Activated T-helper 1 cell treated with anti-CD3 and anti-CD28 coated beads, Interleukin-12 subunit alpha, Interleukin-12 subunit beta, Interleukin-2, Interleukin-4 antibody, amounts not matched to agents 30 ng/mL and 10 ng/mL and 1 ng/mL, durations not matched to agents 14 hours and 24 hours and 36 hours (primary cell): ENCODE measurements at regions not wholly inside any gene's neighbourhood (a gene's known extent, or its start where the extent isn't known, plus 50 kb on each side); places are given as distances from the start of the nearest gene placed in this dataset.
"Not testable (repeated sequence)": the region's sequence is repeated elsewhere in the genome, so short reads cannot be mapped to it uniquely, and the experiment has no call there.

ENCODE experiments used
- DNase-seq: peaks from one replicate; pipeline ENCODE4 v3.0.0; 2021; ENCODE audit warnings: low spot score
- H3K27ac Mint-ChIP-seq: one replicate; pipeline ENCODE4 v1.8.0; 2021; ENCODE audit warnings: mild to moderate bottlenecking, mixed read lengths
- H3K27me3 Mint-ChIP-seq: one replicate; pipeline ENCODE4 v1.8.0; 2022; ENCODE audit warnings: mild to moderate bottlenecking, moderate library complexity, mixed read lengths; ENCODE audit not compliant: insufficient read depth
- H3K36me3 Mint-ChIP-seq: one replicate; pipeline ENCODE4 v1.8.0; 2021; ENCODE audit warnings: low read depth, mixed read lengths
- H3K4me1 Mint-ChIP-seq: one replicate; pipeline ENCODE4 v1.8.0; 2021; ENCODE audit warnings: low read depth, mixed read lengths
- H3K4me3 Mint-ChIP-seq: one replicate; pipeline ENCODE4 v1.8.0; 2021; ENCODE audit warnings: mild to moderate bottlenecking, moderate library complexity, mixed read lengths
- H3K9me3 Mint-ChIP-seq: one replicate; pipeline ENCODE4 v1.8.0; 2021; ENCODE audit warnings: mixed read lengths
- intact Hi-C: fragments of 100-400 bp; cut with micrococcal nuclease; formaldehyde crosslinking; loops from one replicate; pipeline ENCODE4 v1.15.1; 2024

DNA sequence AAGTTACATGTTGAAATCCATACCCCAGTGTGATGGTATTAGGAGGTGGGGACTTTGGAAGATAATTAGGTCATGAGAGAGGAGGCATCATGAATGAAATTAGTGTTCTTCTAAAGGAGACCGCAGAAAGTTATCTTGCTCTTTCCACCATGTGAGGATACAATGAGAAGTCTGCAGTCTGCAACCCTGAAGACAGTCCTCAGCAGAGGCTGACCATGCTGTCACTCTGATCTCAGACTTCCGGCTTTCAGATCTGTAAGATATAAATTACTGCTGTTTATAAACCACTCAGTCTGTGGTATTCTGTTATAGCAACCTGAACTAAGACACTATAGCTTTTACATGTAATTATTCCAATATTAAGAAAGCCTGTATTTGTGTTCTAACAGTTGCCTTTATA lies 116.7 kb upstream of the CES5A start:
- Mint-ChIP-seq H3K27ac (no peak overlapping the region), H3K9me3 (no peaks in the 10 kb centered on the region), H3K4me3 (no peak overlapping the region), H3K4me1 (no peaks in the 10 kb centered on the region), H3K36me3 (no peaks in the 10 kb centered on the region), H3K27me3 (no peaks in the 10 kb centered on the region)
- intact Hi-C loops: no loop called here
- DNase-seq: no peak

DNA sequence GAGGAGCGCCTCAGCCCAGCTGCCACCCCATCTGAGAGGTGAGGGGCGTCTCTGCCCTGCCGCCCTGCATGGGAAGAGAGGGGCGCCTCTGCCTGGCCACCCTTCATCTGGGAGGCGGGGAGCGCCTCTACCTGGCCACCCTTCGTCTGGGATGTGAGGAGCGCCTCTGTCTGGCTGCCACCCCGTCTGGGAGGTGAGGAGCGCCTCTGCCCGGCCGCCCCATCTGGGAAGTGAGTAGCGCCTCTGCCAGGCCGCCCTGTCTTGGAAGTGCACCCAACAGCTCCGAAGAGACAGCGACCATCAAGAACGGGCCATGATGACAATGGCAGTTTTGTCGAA lies 114.4 kb upstream of the CES5A start:
- intact Hi-C loops: no loop called here
- Mint-ChIP-seq H3K4me3 (no peak overlapping the region), H3K27ac (no peak overlapping the region), H3K9me3 (no peaks in the 10 kb centered on the region), H3K36me3 (no peaks in the 10 kb centered on the region), H3K27me3 (peaks cover 1% of the 10 kb centered on the region), H3K4me1 (no peaks in the 10 kb centered on the region)
- DNase-seq: no peak

DNA sequence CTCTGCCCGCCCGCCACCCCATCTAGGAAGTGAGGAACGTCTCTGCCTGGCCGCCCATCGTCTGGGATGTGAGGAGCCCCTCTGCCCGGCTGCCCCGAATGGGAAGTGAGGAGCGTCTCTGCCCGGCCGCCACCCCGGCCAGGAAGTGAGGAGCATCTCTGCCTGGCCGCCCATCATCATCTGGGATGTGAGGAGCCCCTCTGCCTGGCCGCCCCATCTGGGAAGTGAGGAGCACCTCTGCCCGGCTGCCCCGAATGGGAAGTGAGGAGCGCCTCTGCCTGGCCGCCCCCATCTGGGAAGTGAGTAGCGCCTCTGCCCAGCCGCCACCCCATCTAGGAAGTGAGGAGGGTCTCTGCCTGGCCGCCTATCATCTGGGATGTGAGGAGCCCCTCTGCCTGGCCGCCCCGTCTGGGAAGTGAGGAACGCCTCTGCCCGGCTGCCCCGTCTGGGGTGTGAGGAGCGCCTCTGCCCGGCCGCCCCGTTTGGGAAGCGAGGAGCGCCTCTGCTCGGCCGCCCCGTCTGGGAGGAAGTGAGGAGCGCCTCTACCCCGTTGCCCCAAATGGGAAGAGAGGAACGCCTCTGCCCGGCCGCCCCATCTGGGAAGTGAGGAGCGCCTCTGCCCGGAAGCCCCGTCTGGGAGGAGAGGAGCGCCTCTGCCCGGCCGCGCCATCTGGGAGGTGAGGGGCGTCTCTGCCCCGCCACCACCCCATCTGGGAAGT lies 113.8 kb upstream of the CES5A start:
- H3K36me3 Mint-ChIP-seq, H3K27ac Mint-ChIP-seq: not testable (repeated sequence)

DNA sequence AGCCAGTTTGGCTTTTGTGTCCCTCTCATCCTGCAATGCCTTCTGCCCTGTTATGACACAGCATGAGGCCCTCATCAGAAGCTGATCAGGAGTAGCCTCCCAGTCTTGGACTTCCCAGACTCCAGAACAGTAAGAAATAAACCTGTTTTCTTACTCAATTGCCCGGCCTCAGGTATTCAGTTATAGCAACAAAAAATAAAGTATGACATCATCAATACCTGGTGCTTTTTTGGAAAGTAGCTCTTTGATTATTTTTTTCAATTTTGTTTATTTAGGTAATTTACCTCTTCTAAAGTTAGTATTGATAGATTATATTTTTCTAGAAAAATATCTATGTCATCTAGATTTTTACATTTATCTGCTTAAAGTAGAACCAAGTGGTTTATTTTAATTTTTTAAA lies 112.8 kb upstream of the CES5A start:
- no peaks in the 10 kb centered on the region for H3K36me3 Mint-ChIP-seq
- H3K27ac Mint-ChIP-seq: no peak overlapping the region
- no peaks in the 10 kb centered on the region for H3K9me3 Mint-ChIP-seq
- DNase-seq: no peak
- intact Hi-C loops: no loop called here
- no peak overlapping the region for H3K4me3 Mint-ChIP-seq
- no peaks in the 10 kb centered on the region for H3K4me1 Mint-ChIP-seq
- peaks cover 1% of the 10 kb centered on the region for H3K27me3 Mint-ChIP-seq

More for the DNA sequence above, 113.8 kb upstream of the CES5A start:
- intact Hi-C loops, H3K4me1 Mint-ChIP-seq, H3K9me3 Mint-ChIP-seq, DNase-seq, H3K4me3 Mint-ChIP-seq, H3K27me3 Mint-ChIP-seq: not testable (repeated sequence)

DNA sequence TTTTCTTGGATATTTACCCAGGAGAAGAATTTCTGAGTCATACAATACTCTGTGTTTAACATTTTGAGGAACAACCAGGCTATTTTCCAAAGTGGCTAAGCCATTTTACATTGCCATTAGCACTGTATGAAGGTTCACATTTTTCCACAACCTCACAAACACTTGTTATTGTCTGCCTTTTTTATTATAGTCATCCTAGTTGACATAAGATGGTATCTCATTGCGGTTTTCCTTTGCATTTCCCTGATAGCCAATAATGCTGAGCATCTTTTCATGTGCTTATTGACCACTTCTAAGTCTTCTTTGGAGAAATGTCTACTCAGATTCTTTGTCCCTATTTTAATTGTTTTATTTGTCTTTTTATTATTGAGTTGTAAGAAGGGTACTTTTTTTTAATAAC lies 107.4 kb upstream of the CES5A start:
- Mint-ChIP-seq H3K36me3 (no peaks in the 10 kb centered on the region), H3K4me1 (no peaks in the 10 kb centered on the region), H3K9me3 (no peaks in the 10 kb centered on the region), H3K27ac (no peak overlapping the region), H3K27me3 (peaks cover 1% of the 10 kb centered on the region), H3K4me3 (no peak overlapping the region)
- intact Hi-C loops: no loop called here
- DNase-seq: no peak

DNA sequence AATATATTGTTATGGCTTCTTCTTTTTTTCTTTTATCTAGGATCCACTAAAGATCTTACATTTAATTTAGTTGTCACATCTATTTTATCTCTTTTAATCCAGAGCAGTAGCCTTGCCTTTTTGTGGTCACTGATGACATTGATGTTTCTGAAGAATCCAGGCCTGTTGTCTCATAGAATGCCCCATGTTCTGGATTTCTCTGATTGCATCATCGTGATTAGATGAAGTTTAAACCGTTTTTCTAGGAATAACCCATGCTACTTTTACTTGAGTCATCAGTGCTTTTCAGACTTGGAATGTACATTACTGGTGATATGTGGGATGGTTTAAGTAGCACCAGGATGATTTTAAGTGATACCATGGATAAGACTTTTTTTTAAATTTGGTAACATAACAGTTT lies 106.4 kb upstream of the CES5A start:
- H3K4me1 Mint-ChIP-seq: no peaks in the 10 kb centered on the region
- peaks cover 1% of the 10 kb centered on the region for H3K27me3 Mint-ChIP-seq
- H3K9me3 Mint-ChIP-seq: no peaks in the 10 kb centered on the region
- DNase-seq: no peak
- H3K4me3 Mint-ChIP-seq: no peak overlapping the region
- intact Hi-C loops: no loop called here
- H3K27ac Mint-ChIP-seq: no peak overlapping the region
- no peaks in the 10 kb centered on the region for H3K36me3 Mint-ChIP-seq

DNA sequence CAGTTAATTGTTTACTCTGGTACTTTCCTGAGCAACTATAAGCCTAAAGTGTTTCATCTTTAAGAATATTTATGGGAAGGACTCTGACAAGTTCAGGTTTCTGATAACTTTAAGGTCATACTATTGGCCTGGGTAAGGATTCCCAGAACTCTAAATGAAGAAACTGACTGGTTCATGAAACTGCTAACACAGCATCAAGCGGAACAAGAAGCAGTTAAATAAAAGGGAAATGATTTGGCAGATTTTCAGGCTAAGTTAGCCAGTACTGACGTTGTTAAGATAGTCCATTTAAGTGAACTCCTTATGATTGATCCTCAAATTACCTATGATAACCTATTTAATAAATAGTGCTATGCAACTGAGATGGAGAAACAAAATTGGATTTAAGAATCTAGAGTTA lies 101.6 kb upstream of the CES5A start:
- intact Hi-C loops: no loop called here
- H3K4me3 Mint-ChIP-seq: no peak overlapping the region
- H3K36me3 Mint-ChIP-seq: no peaks in the 10 kb centered on the region
- no peaks in the 10 kb centered on the region for H3K27me3 Mint-ChIP-seq
- no peak for DNase-seq
- H3K9me3 Mint-ChIP-seq: no peaks in the 10 kb centered on the region
- no peaks in the 10 kb centered on the region for H3K4me1 Mint-ChIP-seq
- H3K27ac Mint-ChIP-seq: no peak overlapping the region

DNA sequence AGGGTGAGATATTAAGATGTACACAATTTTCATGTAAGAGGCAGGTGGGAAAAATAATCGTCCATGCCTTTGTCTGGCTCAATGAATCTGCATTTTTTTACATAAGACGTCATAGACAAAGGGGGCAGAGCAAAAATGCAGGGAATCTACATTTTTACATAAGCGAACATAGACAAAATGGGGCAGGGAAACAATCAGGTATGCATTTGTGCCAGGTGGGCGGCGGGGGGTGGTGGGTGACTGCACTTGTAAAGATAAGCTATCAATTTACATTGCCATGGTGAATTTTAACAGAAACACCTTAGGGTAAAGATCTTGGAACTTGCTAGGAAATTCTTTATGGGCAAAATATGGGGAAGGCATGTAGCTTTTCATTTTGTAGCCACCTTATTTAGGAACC lies 96.3 kb upstream of the CES5A start:
- Mint-ChIP-seq H3K9me3 (no peaks in the 10 kb centered on the region), H3K4me1 (no peaks in the 10 kb centered on the region), H3K27ac (no peak overlapping the region), H3K36me3 (no peaks in the 10 kb centered on the region), H3K27me3 (peaks cover 2% of the 10 kb centered on the region), H3K4me3 (no peak overlapping the region)
- intact Hi-C loops: no loop called here
- DNase-seq: no peak

DNA sequence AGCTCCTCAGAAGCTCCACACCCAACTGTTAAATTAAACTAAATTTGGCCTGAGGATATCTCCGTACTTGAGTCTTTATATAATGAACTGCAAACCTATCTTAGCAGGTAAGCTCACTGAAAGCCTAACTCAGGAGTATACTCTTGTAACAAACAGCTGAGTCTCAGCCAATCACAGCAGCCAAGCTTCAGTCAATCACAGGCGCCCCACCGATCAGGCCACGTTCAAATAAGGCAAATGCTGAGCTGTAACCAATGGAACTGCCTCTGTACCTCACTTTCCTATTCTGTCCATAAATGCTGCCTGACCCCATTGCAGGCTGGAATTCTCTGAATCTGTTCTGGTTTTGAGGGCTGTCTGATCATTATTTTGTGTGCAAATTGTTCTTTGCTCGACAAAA lies 93.0 kb upstream of the CES5A start:
- no peak for DNase-seq
- no peaks in the 10 kb centered on the region for H3K4me1 Mint-ChIP-seq
- no peaks in the 10 kb centered on the region for H3K36me3 Mint-ChIP-seq
- H3K27ac Mint-ChIP-seq: no peak overlapping the region
- H3K4me3 Mint-ChIP-seq: no peak overlapping the region
- H3K9me3 Mint-ChIP-seq: no peaks in the 10 kb centered on the region
- H3K27me3 Mint-ChIP-seq: peaks cover 2% of the 10 kb centered on the region
- intact Hi-C loops: no loop called here

DNA sequence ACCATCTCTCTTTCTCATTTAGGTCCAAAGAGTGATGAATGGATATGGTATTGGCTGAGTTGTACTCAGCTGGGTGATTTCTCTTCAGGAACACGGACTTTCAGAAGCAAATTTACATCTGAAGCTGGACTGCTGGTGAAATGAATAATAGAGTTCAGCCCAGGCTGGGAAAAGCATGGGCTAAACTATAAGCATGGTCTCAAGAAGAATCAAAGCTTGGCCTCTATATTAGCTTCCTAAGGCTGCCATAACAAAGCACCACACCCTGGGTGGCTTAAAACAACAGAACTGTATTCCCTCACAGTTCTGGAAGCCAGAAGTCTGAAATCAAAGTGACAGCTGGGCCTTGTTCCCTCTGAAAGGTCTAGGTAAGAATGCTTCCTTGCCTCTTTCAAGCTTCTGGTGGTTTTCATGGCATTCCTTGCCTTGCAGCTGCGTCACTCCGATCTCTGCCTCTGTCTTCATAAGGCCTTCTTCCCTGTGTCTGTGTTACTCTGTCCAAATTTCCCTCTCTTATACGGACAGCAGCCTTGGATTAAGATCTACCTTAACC lies 89.8 kb upstream of the CES5A start:
- Mint-ChIP-seq H3K4me3 (no peak overlapping the region), H3K36me3 (no peaks in the 10 kb centered on the region), H3K9me3 (no peaks in the 10 kb centered on the region), H3K4me1 (no peaks in the 10 kb centered on the region), H3K27me3 (no peaks in the 10 kb centered on the region), H3K27ac (no peak overlapping the region)
- intact Hi-C loops: no loop called here
- no peak for DNase-seq

DNA sequence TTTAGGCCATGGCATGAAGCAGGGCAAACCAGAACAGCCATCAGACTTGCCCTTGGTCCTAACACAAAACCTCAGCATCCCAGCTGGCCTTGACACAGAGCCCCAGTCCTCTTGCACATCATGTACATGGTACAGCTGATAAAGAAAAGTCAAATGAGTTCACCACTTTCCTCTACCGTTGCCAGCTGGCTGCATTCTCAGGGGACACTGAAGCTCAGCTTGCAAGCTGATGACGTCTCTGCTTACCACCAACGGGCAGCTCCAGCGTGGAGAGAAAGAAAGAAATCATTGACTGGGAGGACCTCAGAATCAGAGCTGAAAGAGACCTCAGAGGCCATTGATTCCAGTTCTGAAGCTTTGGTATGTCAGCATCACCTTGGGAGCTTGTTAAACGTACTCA lies 80.7 kb upstream of the CES5A start:
- no peaks in the 10 kb centered on the region for H3K36me3 Mint-ChIP-seq
- H3K9me3 Mint-ChIP-seq: peaks cover 5% of the 10 kb centered on the region
- peaks cover 8% of the 10 kb centered on the region for H3K27me3 Mint-ChIP-seq
- H3K27ac Mint-ChIP-seq: no peak overlapping the region
- no peak for DNase-seq
- no peaks in the 10 kb centered on the region for H3K4me1 Mint-ChIP-seq
- intact Hi-C loops: no loop called here
- no peak overlapping the region for H3K4me3 Mint-ChIP-seq

DNA sequence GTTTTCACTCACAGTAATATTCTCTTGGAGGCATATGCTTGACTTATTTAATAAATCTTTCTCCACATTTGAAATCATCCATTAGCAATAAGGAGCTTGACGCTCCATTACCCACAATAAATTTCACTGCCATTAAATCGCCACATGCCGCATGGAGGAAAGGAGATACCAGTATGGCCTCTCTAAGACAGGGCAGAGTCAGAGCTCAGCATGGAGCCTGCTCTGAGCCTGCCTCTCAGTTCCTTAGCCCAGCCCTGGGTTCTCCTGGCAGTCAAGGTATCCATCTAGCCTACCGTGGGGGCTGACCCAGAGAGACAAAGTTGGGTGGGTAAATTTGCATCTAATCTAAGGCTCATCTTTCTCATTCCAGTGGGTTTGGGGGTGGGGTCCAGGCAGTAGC lies 80.3 kb upstream of the CES5A start:
- H3K4me3 Mint-ChIP-seq: no peak overlapping the region
- DNase-seq: no peak
- intact Hi-C loops: no loop called here
- H3K27ac Mint-ChIP-seq: no peak overlapping the region
- peaks cover 10% of the 10 kb centered on the region for H3K27me3 Mint-ChIP-seq
- H3K4me1 Mint-ChIP-seq: no peaks in the 10 kb centered on the region
- H3K9me3 Mint-ChIP-seq: peaks cover 6% of the 10 kb centered on the region
- no peaks in the 10 kb centered on the region for H3K36me3 Mint-ChIP-seq

DNA sequence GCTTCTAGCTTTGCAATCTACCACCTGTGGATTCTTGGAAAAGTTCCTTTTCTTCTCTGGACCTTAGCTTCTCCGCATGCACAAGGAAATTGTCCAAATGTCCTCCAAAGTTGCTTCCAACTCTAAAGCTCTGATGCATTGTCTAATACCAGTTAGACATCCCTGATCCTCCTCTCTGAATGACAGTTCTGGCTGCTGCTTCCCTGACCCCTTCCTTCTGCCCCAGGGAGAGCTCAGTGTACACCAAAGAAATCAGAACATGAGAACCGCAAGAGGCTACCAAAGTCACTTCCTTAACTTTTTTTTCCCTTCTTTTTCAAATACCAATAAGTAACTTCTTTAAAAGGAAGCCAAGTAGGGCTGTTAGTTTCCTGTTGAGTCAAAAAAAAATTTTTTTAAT lies 79.7 kb upstream of the CES5A start:
- intact Hi-C loops: no loop called here
- Mint-ChIP-seq H3K4me3 (no peak overlapping the region), H3K27me3 (peaks cover 14% of the 10 kb centered on the region), H3K9me3 (peaks cover 8% of the 10 kb centered on the region), H3K27ac (no peak overlapping the region), H3K4me1 (no peaks in the 10 kb centered on the region), H3K36me3 (no peaks in the 10 kb centered on the region)
- no peak for DNase-seq

DNA sequence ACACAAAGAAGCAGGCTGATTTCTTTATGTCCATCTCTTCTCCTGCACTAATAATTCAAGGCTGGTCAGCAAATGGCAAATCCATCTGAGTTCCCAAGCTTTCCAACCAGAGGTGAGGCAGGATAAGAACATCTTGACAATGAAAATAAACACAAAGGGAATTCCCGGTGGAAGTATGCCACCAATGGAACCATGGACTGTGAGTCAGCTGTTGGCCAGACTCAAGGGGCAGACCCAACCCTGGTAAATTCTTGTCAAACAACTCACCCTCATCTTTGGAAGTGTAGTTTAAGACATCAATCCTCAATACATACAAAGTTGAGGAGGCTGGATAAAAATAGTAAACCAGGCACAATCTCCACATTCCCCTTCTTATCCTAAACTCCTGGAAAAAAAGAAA lies 74.3 kb upstream of the CES5A start:
- intact Hi-C loops: loop anchor here (10.0 kb wide), 1 partner anchor 755 kb away; no protein-coding TSS in a partner anchor

More for the DNA sequence above, 74.3 kb upstream of the CES5A start:
- Mint-ChIP-seq H3K36me3 (no peaks in the 10 kb centered on the region), H3K9me3 (peaks cover 8% of the 10 kb centered on the region), H3K27me3 (peaks cover 25% of the 10 kb centered on the region), H3K27ac (no peak overlapping the region), H3K4me3 (no peak overlapping the region), H3K4me1 (no peaks in the 10 kb centered on the region)
- no peak for DNase-seq
